Transverse colon (tissue), 4 donors: ENCODE measurements at regions not wholly inside any gene's neighbourhood (a gene's known extent, or its start where the extent isn't known, plus 50 kb on each side); places are given as distances from the start of the nearest gene placed in this dataset.

Experiments used
- DNase-seq: peaks from one replicate; pipeline ENCODE4 v3.0.0-alpha.2; 2019
- H3K27ac ChIP-seq, 4 donors: fragments of 200-600 bp; sonication (generic); 2 replicates each; pipeline ENCODE4 v1.5.1; 2016 to 2018; ENCODE audit warnings: inconsistent platforms in 4 of 4
- H3K27me3 ChIP-seq: fragments of 200-600 bp; sonication (generic); 2 replicates; pipeline ENCODE4 v1.5.1; 2017; ENCODE audit warnings: inconsistent platforms
- H3K36me3 ChIP-seq, 4 donors: fragments of 200-600 bp; sonication (generic); 2 replicates each; pipeline ENCODE4 v1.5.1; 2017 to 2019; ENCODE audit warnings: inconsistent platforms in 4 of 4
- H3K4me1 ChIP-seq, 4 donors: fragments of 200-600 bp; sonication (generic); 2 replicates each; pipeline ENCODE4 v1.5.1; 2017 to 2020; ENCODE audit warnings: inconsistent platforms in 4 of 4
- H3K4me3 ChIP-seq, 4 donors: fragments of 200-600 bp; sonication (generic); 1 replicate in 1 of 4; 2 replicates in 3 of 4; pipeline versions ENCODE4 v1.5.1 to v1.6.1; 2017 to 2019; ENCODE audit warnings: inconsistent platforms in 4 of 4
- H3K9me3 ChIP-seq, 2 donors: fragments of 200-600 bp; sonication (generic); 2 replicates each; pipeline ENCODE4 v1.5.1; 2017 to 2019; ENCODE audit warnings: inconsistent platforms in 2 of 2
- CTCF ChIP-seq, 5 experiments: fragments of 200-600 bp in 3 of 5; fragments of 450-650 bp in 2 of 5; sonication (generic) in 3 of 5; IDR thresholded peaks; 1 replicate in 2 of 5; 2 replicates in 3 of 5; pipeline ENCODE4 v1.5.1; 2016 to 2017; ENCODE audit warnings: antibody characterized with exemption in 5 of 5, inconsistent platforms in 3 of 5, mild to moderate bottlenecking in 2 of 5, moderate library complexity in 1 of 5
- EP300 ChIP-seq: sonication (generic); formaldehyde crosslinking; IDR thresholded peaks from one replicate; pipeline ENCODE4 v1.6.1; 2017; ENCODE audit warnings: antibody characterized with exemption, low read depth
- POLR2A ChIP-seq: fragments of 450-650 bp; IDR thresholded peaks from one replicate; pipeline ENCODE4 v1.6.1; 2016; ENCODE audit warnings: antibody characterized with exemption, mild to moderate bottlenecking, moderate library complexity
- POLR2AphosphoS5 ChIP-seq, 3 donors: sonication (generic); formaldehyde crosslinking; IDR thresholded peaks; one replicate each; pipeline ENCODE4 v1.6.1; 2016; ENCODE audit warnings: antibody characterized with exemption in 3 of 3
- WGBS, 2 donors: methylation state at CpG; one replicate each; pipeline ENCODE4 v1.1.5; 2018; ENCODE audit warnings: low coverage in 1 of 2; 5-methylcytosine and 5-hydroxymethylcytosine counted together
- in situ Hi-C, 4 donors: fragments of 200-750 bp; cut with MboI; loops; one replicate each; pipeline versions ENCODE4 v1.15.0 to v1.15.1; 2017; ENCODE audit warnings: low sequenced_read_pairs in 3 of 4, low pct_ligation_motif_present in 1 of 4, low pct_unique_long_range_greater_than_20kb in 1 of 4
- intact Hi-C: fragments of 100-400 bp; cut with DNase I; formaldehyde crosslinking; loops from one replicate; pipeline ENCODE4 v1.15.1; 2023; ENCODE audit warnings: low total_unique reads

GRCh38 chr18:51765606-51766360, 568.3 kb upstream of the MEX3C start:
- H3K36me3 ChIP-seq: no peaks in the 10 kb centered on the region
- H3K4me3 ChIP-seq: no peak overlapping the region
- no peak overlapping the region for H3K27ac ChIP-seq
- H3K9me3 ChIP-seq: no peaks in the 10 kb centered on the region
- in situ Hi-C loops (no loop called here), intact Hi-C loops (no loop called here)
- DNase-seq: no peak
- 64% methylated on average over 3 of the region's 3 CpGs; no CpG with 5 or more reads in 1 of the 2 donors for WGBS, 2 donors
- H3K4me1 ChIP-seq: no peaks in the 10 kb centered on the region
- H3K27me3 ChIP-seq: no peaks in the 10 kb centered on the region
- TF ChIP-seq POLR2A (no peak), EP300 (no peak), CTCF (IDR thresholded peaks at IDR 0.05) (no peak), POLR2AphosphoS5 (IDR thresholded peaks at IDR 0.05) (no peak)

GRCh38 chr18:51767293-51767692, 569.8 kb upstream of the MEX3C start:
- H3K4me3 ChIP-seq: no peak overlapping the region
- in situ Hi-C loops (no loop called here), intact Hi-C loops (no loop called here)
- no peaks in the 10 kb centered on the region for H3K9me3 ChIP-seq
- no peak for DNase-seq
- H3K36me3 ChIP-seq: no peaks in the 10 kb centered on the region
- H3K27me3 ChIP-seq: no peaks in the 10 kb centered on the region
- 67% methylated on average over 1 of the region's 1 CpG; no CpG with 5 or more reads in 1 of the 2 donors for WGBS, 2 donors
- no peaks in the 10 kb centered on the region for H3K4me1 ChIP-seq
- no peak for TF ChIP-seq POLR2A
- TF ChIP-seq EP300: no peak
- no peak for TF ChIP-seq CTCF (IDR thresholded peaks at IDR 0.05)
- no peak for TF ChIP-seq POLR2AphosphoS5 (IDR thresholded peaks at IDR 0.05)
- no peak overlapping the region for H3K27ac ChIP-seq

GRCh38 chr18:51778115-51778514, 561.9 kb upstream of the DCC start:
- in situ Hi-C loops (no loop called here), intact Hi-C loops (loop anchor here (5.0 kb wide), 1 partner anchor 944 kb away; no protein-coding TSS in a partner anchor)
- WGBS, 2 donors: 72 to 74% methylated on average over 4 of the region's 4 CpGs
- H3K27me3 ChIP-seq: no peaks in the 10 kb centered on the region
- TF ChIP-seq POLR2AphosphoS5 (IDR thresholded peaks at IDR 0.05) (no peak), EP300 (no peak), CTCF (IDR thresholded peaks at IDR 0.05) (no peak), POLR2A (no peak)
- H3K36me3 ChIP-seq: no peaks in the 10 kb centered on the region
- no peak overlapping the region for H3K4me3 ChIP-seq
- H3K4me1 ChIP-seq: no peaks in the 10 kb centered on the region
- DNase-seq: no peak
- H3K27ac ChIP-seq: no peak overlapping the region
- H3K9me3 ChIP-seq: no peaks in the 10 kb centered on the region

- TF ChIP-seq CTCF (IDR thresholded peaks at IDR 0.05) (no peak), POLR2AphosphoS5 (IDR thresholded peaks at IDR 0.05) (no peak), EP300 (no peak), POLR2A (no peak)
- intact Hi-C loops: no loop called here
- Histone ChIP-seq H3K27ac (no peak overlapping the region), H3K9me3 (no peaks in the 10 kb centered on the region), H3K36me3 (no peaks in the 10 kb centered on the region), H3K4me1 (no peaks in the 10 kb centered on the region), H3K4me3 (no peak overlapping the region), H3K27me3 (no peaks in the 10 kb centered on the region)
- whole genome bisulfite sequencing, 2 donors: 50 to 82% methylated on average over 1 of the region's 1 CpG
- DNase-seq: no peak
- in situ Hi-C loops: no loop called here
These were observed 550.1 kb upstream of the DCC start for GRCh38 chr18:51789871-51790270.
